Mesodermal cell (in vitro differentiated cells): ENCODE measurements at regions not wholly inside any gene's neighbourhood (a gene's known extent, or its start where the extent isn't known, plus 50 kb on each side); places are given as distances from the start of the nearest gene placed in this dataset.

Experiments
- H3K27ac ChIP-seq: 2 replicates; pipeline ENCODE4 v1.7.0; 2013; ENCODE audit warnings: mild to moderate bottlenecking, low read depth, low read length, moderate library complexity; ENCODE audit not compliant: severe bottlenecking
- H3K36me3 ChIP-seq: 2 replicates; pipeline ENCODE4 v1.7.1; 2013; ENCODE audit warnings: mild to moderate bottlenecking, low read length, moderate library complexity; ENCODE audit not compliant: control insufficient read depth, insufficient read depth
- H3K4me1 ChIP-seq: one replicate; pipeline ENCODE4 v1.7.1; 2013; ENCODE audit warnings: mild to moderate bottlenecking, low read length; ENCODE audit not compliant: insufficient read depth, control insufficient read depth, poor library complexity, severe bottlenecking
- H3K4me3 ChIP-seq: 2 replicates; pipeline ENCODE4 v1.7.0; 2013; ENCODE audit warnings: low read length, control low read depth, mild to moderate bottlenecking; ENCODE audit not compliant: insufficient read depth, poor library complexity, severe bottlenecking; ENCODE audit errors: extremely low read depth
- H3K9me3 ChIP-seq: 2 replicates; pipeline ENCODE4 v1.7.1; 2013; ENCODE audit warnings: mild to moderate bottlenecking, low read length, moderate library complexity; ENCODE audit not compliant: control insufficient read depth
- WGBS, 2 experiments: methylation state at CpG; one replicate each; pipeline ENCODE4 v1.1.5; 2013; ENCODE audit warnings: missing lambda C conversion rate in 2 of 2; ENCODE audit not compliant: insufficient coverage in 2 of 2; 5-methylcytosine and 5-hydroxymethylcytosine counted together

GRCh38 chr2:2837746-2838547 lies 506.9 kb upstream of the MYT1L start:
- no peak overlapping the region for H3K27ac ChIP-seq
- no peaks in the 10 kb centered on the region for H3K9me3 ChIP-seq
- H3K36me3 ChIP-seq, result no peaks in the 10 kb centered on the region
- WGBS, 2 experiments, result 70 to 83% methylated on average over 10 to 11 of the region's 15 CpGs
- no peaks in the 10 kb centered on the region for H3K4me1 ChIP-seq
- no peak overlapping the region for H3K4me3 ChIP-seq

GRCh38 chr2:2836343-2837070 lies 505.4 kb upstream of the MYT1L start:
- no peaks in the 10 kb centered on the region for H3K4me1 ChIP-seq
- H3K36me3 ChIP-seq, result no peaks in the 10 kb centered on the region
- H3K27ac ChIP-seq, result no peak overlapping the region
- H3K9me3 ChIP-seq, result no peaks in the 10 kb centered on the region
- H3K4me3 ChIP-seq, result no peak overlapping the region
- WGBS, 2 experiments, result 69 to 80% methylated on average over 1 to 5 of the region's 5 CpGs

GRCh38 chr2:2834516-2835254 lies 503.6 kb upstream of the MYT1L start:
- Histone ChIP-seq H3K4me1 (no peaks in the 10 kb centered on the region), H3K9me3 (no peaks in the 10 kb centered on the region), H3K36me3 (no peaks in the 10 kb centered on the region), H3K27ac (no peak overlapping the region), H3K4me3 (no peak overlapping the region)
- WGBS, 2 experiments, result 89 to 98% methylated on average over 5 to 7 of the region's 10 CpGs

GRCh38 chr2:2834105-2834504 lies 503.0 kb upstream of the MYT1L start:
- H3K36me3 ChIP-seq, result no peaks in the 10 kb centered on the region
- H3K4me1 ChIP-seq, result no peaks in the 10 kb centered on the region
- no peak overlapping the region for H3K4me3 ChIP-seq
- H3K27ac ChIP-seq, result no peak overlapping the region
- H3K9me3 ChIP-seq, result no peaks in the 10 kb centered on the region
- WGBS, 2 experiments, result 82 to 86% methylated on average over 11 of the region's 11 CpGs

- WGBS, 2 experiments, result 80 to 90% methylated on average over 4 to 6 of the region's 9 CpGs
- Histone ChIP-seq H3K4me1 (no peaks in the 10 kb centered on the region), H3K36me3 (no peaks in the 10 kb centered on the region), H3K9me3 (no peaks in the 10 kb centered on the region), H3K4me3 (no peak overlapping the region), H3K27ac (no peak overlapping the region)
Measured at GRCh38 chr2:2832657-2833056, 501.6 kb upstream of the MYT1L start.

- WGBS, 2 experiments, result 43 to 45% methylated on average over 10 to 11 of the region's 11 CpGs
Measured at GRCh38 chr2:2831633-2832032, 500.6 kb upstream of the MYT1L start.

GRCh38 chr2:2830576-2830975 lies 499.5 kb upstream of the MYT1L start:
- H3K4me3 ChIP-seq, result no peak overlapping the region
- WGBS, 2 experiments, result 92 to 94% methylated on average over 2 to 3 of the region's 3 CpGs
- no peaks in the 10 kb centered on the region for H3K36me3 ChIP-seq
- no peaks in the 10 kb centered on the region for H3K9me3 ChIP-seq
- no peaks in the 10 kb centered on the region for H3K4me1 ChIP-seq
- H3K27ac ChIP-seq, result no peak overlapping the region

More at GRCh38 chr2:2831633-2832032, 500.6 kb upstream of the MYT1L start:
- Histone ChIP-seq H3K4me1 (no peaks in the 10 kb centered on the region), H3K36me3 (no peaks in the 10 kb centered on the region), H3K27ac (no peak overlapping the region), H3K9me3 (no peaks in the 10 kb centered on the region), H3K4me3 (no peak overlapping the region)

- 79 to 82% methylated on average over 9 to 12 of the region's 13 CpGs for WGBS, 2 experiments
- no peaks in the 10 kb centered on the region for H3K36me3 ChIP-seq
- H3K4me1 ChIP-seq, result no peaks in the 10 kb centered on the region
- no peak overlapping the region for H3K27ac ChIP-seq
- H3K4me3 ChIP-seq, result no peak overlapping the region
- H3K9me3 ChIP-seq, result no peaks in the 10 kb centered on the region
Measured at GRCh38 chr2:2828774-2829368, 497.8 kb upstream of the MYT1L start.

- no peak overlapping the region for H3K27ac ChIP-seq
- H3K9me3 ChIP-seq, result no peaks in the 10 kb centered on the region
- H3K4me1 ChIP-seq, result no peaks in the 10 kb centered on the region
- H3K36me3 ChIP-seq, result no peaks in the 10 kb centered on the region
- no peak overlapping the region for H3K4me3 ChIP-seq
- 94 to 97% methylated on average over 3 to 8 of the region's 8 CpGs for WGBS, 2 experiments
Measured at GRCh38 chr2:2827761-2828221, 496.7 kb upstream of the MYT1L start.

- Histone ChIP-seq H3K27ac (no peak overlapping the region), H3K4me1 (no peaks in the 10 kb centered on the region), H3K36me3 (no peaks in the 10 kb centered on the region), H3K4me3 (no peak overlapping the region), H3K9me3 (no peaks in the 10 kb centered on the region)
- 89 to 95% methylated on average over 11 of the region's 16 CpGs for WGBS, 2 experiments
Measured at GRCh38 chr2:2827046-2827636, 496.1 kb upstream of the MYT1L start.
